ENCODE measurements at regions not wholly inside any gene's neighbourhood (a gene's known extent, or its start where the extent isn't known, plus 50 kb on each side); places are given as distances from the start of the nearest gene placed in this dataset.
"Not testable (repeated sequence)": the region's sequence is repeated elsewhere in the genome, so short reads cannot be mapped to it uniquely, and the experiment has no call there.

- CTCF ChIA-PET: no interaction called here
- no peak for TF ChIP-seq CTCF (IDR thresholded peaks at IDR 0.05; ENCODE audit: control extremely low read depth, extremely low read depth, low read depth, missing control alignments)
- DNase-seq (ENCODE audit: extremely low spot score): no peak
- POLR2A ChIA-PET: no interaction called here
Measured at GRCh38 chr13:58379221-58379620, 747.7 kb downstream of the PCDH17 start.

GRCh38 chr13:58385336-58385735 lies 753.8 kb downstream of the PCDH17 start:
- CTCF ChIA-PET; POLR2A ChIA-PET; DNase-seq (ENCODE audit: extremely low spot score): not testable (repeated sequence)

- POLR2A ChIA-PET: no interaction called here
Measured at GRCh38 chr13:58397596-58398387, 766.2 kb downstream of the PCDH17 start.

GRCh38 chr13:58399263-58399662 lies 767.7 kb downstream of the PCDH17 start:
- no peak for TF ChIP-seq CTCF (IDR thresholded peaks at IDR 0.05; ENCODE audit: control extremely low read depth, extremely low read depth, low read depth, missing control alignments)
- no peak for DNase-seq (ENCODE audit: extremely low spot score)
- POLR2A ChIA-PET: no interaction called here
- CTCF ChIA-PET: interaction anchor here (0.8 to 0.9 kb wide), 2 partner anchors 16 to 450 kb away, joined by 3 read pairs; no protein-coding TSS in a partner anchor

More at GRCh38 chr13:58397596-58398387, 766.2 kb downstream of the PCDH17 start:
- DNase-seq (ENCODE audit: extremely low spot score): no peak
- no peak for TF ChIP-seq CTCF (IDR thresholded peaks at IDR 0.05; ENCODE audit: control extremely low read depth, extremely low read depth, low read depth, missing control alignments)
- CTCF ChIA-PET: no interaction called here

GRCh38 chr13:58406545-58406944 lies 775.0 kb downstream of the PCDH17 start:
- POLR2A ChIA-PET: no interaction called here
- CTCF ChIA-PET: no interaction called here
- TF ChIP-seq CTCF (IDR thresholded peaks at IDR 0.05; ENCODE audit: control extremely low read depth, extremely low read depth, low read depth, missing control alignments): no peak
- DNase-seq (ENCODE audit: extremely low spot score): no peak

- no peak for DNase-seq (ENCODE audit: extremely low spot score)
- ChIA-PET CTCF (no interaction called here), POLR2A (no interaction called here)
- TF ChIP-seq CTCF (IDR thresholded peaks at IDR 0.05; ENCODE audit: control extremely low read depth, extremely low read depth, low read depth, missing control alignments): no peak
Measured at GRCh38 chr13:58429917-58430316, 798.4 kb downstream of the PCDH17 start.

- POLR2A ChIA-PET: no interaction called here
- CTCF ChIA-PET: no interaction called here
- TF ChIP-seq CTCF (IDR thresholded peaks at IDR 0.05; ENCODE audit: control extremely low read depth, extremely low read depth, low read depth, missing control alignments): no peak
- no peak for DNase-seq (ENCODE audit: extremely low spot score)
Measured at GRCh38 chr13:58434943-58435342, 803.4 kb downstream of the PCDH17 start.
